Tibial nerve (tissue), 4 donors: ENCODE measurements at regions not wholly inside any gene's neighbourhood (a gene's known extent, or its start where the extent isn't known, plus 50 kb on each side); places are given as distances from the start of the nearest gene placed in this dataset.
"Not testable (repeated sequence)": the region's sequence is repeated elsewhere in the genome, so short reads cannot be mapped to it uniquely, and the experiment has no call there.

Source experiments
- DNase-seq, 2 donors: peaks; one replicate each; pipeline ENCODE4 v3.0.0-alpha.2; 2019; ENCODE audit warnings: low spot score in 2 of 2
- H3K27ac ChIP-seq, 4 donors: fragments of 200-600 bp; sonication (generic) in 3 of 4; one replicate each; pipeline ENCODE4 v1.5.1; 2017 to 2019; ENCODE audit warnings: mild to moderate bottlenecking in 1 of 4
- H3K27me3 ChIP-seq, 2 donors: fragments of 200-600 bp; sonication (generic) in 1 of 2; one replicate each; pipeline versions ENCODE4 v1.5.1 to v1.6.0; 2017 to 2019
- H3K36me3 ChIP-seq, 3 donors: fragments of 200-600 bp; sonication (generic); one replicate each; pipeline ENCODE4 v1.5.1; 2018 to 2019
- H3K4me1 ChIP-seq, 4 donors: fragments of 200-600 bp; sonication (generic) in 3 of 4; one replicate each; pipeline ENCODE4 v1.5.1; 2017 to 2019
- H3K4me3 ChIP-seq, 4 donors: fragments of 200-600 bp; sonication (generic) in 3 of 4; one replicate each; pipeline ENCODE4 v1.5.1; 2017 to 2019; ENCODE audit warnings: mild to moderate bottlenecking in 1 of 4, moderate library complexity in 1 of 4
- H3K9me3 ChIP-seq, 4 donors: fragments of 200-600 bp; sonication (generic) in 3 of 4; one replicate each; pipeline ENCODE4 v1.5.1; 2017 to 2019
- CTCF ChIP-seq, 5 experiments: fragments of 200-600 bp in 3 of 5; fragments of 450-650 bp in 2 of 5; sonication (generic) in 3 of 5; IDR thresholded peaks; one replicate each; pipeline ENCODE4 v1.5.1; 2016 to 2019; ENCODE audit warnings: antibody characterized with exemption in 5 of 5, mild to moderate bottlenecking in 3 of 5, moderate library complexity in 2 of 5
- EP300 ChIP-seq, 2 donors: sonication (generic); formaldehyde crosslinking; IDR thresholded peaks; one replicate each; pipeline ENCODE4 v1.6.1; 2017; ENCODE audit warnings: antibody characterized with exemption in 2 of 2, mild to moderate bottlenecking in 1 of 2
- POLR2A ChIP-seq, 2 donors: fragments of 450-650 bp; IDR thresholded peaks; one replicate each; pipeline ENCODE4 v1.6.1; 2017; ENCODE audit warnings: antibody characterized with exemption in 2 of 2, mild to moderate bottlenecking in 2 of 2, moderate library complexity in 2 of 2
- WGBS, 2 donors: methylation state at CpG; one replicate each; pipeline ENCODE4 v1.1.5; 2018; 5-methylcytosine and 5-hydroxymethylcytosine counted together

DNA sequence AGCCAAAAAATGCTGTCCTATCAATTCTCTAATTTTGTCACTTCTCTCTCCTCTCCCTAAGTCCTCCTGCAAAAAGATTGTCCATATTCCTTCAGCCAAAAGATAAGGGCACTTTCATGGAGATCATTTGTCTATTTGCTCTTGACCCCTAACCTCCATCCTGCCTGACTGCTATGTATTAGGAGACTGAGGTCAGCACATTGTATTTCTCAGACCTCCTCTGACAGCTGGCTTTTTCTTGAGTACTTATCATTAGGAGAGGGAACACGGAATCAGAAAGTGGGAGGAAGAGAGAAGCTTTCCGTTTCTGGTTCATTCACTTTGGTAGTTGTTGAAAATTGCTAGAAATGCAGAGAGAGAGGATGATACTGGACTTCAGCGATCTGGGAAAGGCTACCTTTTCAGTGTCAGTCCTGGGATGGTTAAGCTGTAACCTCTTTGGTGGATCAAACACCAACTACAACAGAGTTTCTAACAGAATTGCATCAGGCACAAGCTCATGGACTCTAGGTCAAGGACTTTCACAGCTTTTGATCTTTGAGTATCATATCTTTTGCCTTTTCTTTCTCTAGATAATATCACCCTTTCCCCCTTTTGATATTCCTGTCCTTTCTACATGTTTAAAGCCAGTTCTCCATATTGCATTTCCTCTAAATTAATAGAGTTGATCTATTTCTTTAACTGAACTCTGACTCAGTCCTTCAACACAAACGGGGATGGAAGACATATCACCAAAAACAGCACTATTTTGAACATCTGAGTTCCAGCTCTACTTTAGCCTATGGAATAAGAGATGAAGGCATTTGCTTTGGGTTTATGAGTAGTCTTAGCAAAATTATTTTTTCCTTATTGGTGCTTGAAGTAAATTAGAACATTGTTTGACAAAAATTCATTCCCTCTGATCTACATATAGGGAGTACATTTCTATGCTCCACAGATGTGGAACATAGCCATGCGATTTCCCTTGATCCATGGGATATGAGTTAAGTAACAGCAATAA lies 63.3 kb upstream of the KYNU start:
- Histone ChIP-seq H3K9me3 (peaks cover 0 to 6% (median 0%) of the 10 kb centered on the region in 4 donors), H3K4me1 (no peaks in the 10 kb centered on the region), H3K27ac (no peak overlapping the region), H3K27me3 (no peaks in the 10 kb centered on the region), H3K4me3 (no peak overlapping the region), H3K36me3 (no peaks in the 10 kb centered on the region)
- no peak for DNase-seq
- WGBS, 2 donors, result 85% methylated on average over 5 of the region's 5 CpGs
- TF ChIP-seq POLR2A (IDR thresholded peaks at IDR 0.05), result no peak

GRCh38 chr2:142811644-142812043 lies 65.8 kb upstream of the KYNU start:
- H3K9me3 ChIP-seq, DNase-seq: not testable (repeated sequence)
- 82 to 90% methylated on average over 4 to 13 of the region's 13 CpGs for WGBS, 2 donors

DNA sequence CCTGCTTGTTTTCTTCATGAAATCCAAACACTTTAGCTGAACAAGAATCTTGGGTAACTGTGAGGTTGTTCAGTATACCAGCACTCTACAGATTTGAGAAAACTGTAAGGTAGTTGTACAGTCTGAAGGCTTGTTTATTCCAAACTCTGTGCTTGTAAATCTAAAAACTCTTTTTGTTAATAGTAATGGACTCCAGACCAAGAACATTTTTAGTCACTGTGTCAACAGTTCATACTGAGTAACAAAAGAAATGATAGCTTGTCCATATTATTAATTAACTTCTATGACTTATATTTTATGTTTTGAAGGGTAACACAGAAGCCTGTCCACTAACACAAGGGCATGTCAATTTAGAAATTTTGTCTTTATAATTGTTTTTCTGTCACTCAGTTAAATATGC lies 72.2 kb upstream of the KYNU start:
- TF ChIP-seq POLR2A (IDR thresholded peaks at IDR 0.05) (no peak), CTCF (IDR thresholded peaks at IDR 0.05) (no peak), EP300 (IDR thresholded peaks at IDR 0.05) (no peak)
- no peaks in the 10 kb centered on the region for H3K9me3 ChIP-seq
- no peak overlapping the region for H3K27ac ChIP-seq
- no peaks in the 10 kb centered on the region for H3K36me3 ChIP-seq
- no peak for DNase-seq
- no peaks in the 10 kb centered on the region for H3K4me1 ChIP-seq
- no peaks in the 10 kb centered on the region for H3K27me3 ChIP-seq
- no peak overlapping the region for H3K4me3 ChIP-seq

More at GRCh38 chr2:142811644-142812043, 65.8 kb upstream of the KYNU start:
- H3K27ac ChIP-seq, H3K4me1 ChIP-seq, H3K27me3 ChIP-seq, H3K36me3 ChIP-seq, H3K4me3 ChIP-seq: not testable (repeated sequence)

GRCh38 chr2:142803158-142803557 lies 74.3 kb upstream of the KYNU start:
- H3K27ac ChIP-seq, result no peak overlapping the region
- H3K4me1 ChIP-seq, result no peaks in the 10 kb centered on the region
- DNase-seq, result no peak
- H3K36me3 ChIP-seq, result no peaks in the 10 kb centered on the region
- TF ChIP-seq POLR2A (IDR thresholded peaks at IDR 0.05) (no peak), CTCF (IDR thresholded peaks at IDR 0.05) (no peak), EP300 (IDR thresholded peaks at IDR 0.05) (no peak)
- no peaks in the 10 kb centered on the region for H3K9me3 ChIP-seq
- H3K27me3 ChIP-seq, result no peaks in the 10 kb centered on the region
- H3K4me3 ChIP-seq, result no peak overlapping the region

DNA sequence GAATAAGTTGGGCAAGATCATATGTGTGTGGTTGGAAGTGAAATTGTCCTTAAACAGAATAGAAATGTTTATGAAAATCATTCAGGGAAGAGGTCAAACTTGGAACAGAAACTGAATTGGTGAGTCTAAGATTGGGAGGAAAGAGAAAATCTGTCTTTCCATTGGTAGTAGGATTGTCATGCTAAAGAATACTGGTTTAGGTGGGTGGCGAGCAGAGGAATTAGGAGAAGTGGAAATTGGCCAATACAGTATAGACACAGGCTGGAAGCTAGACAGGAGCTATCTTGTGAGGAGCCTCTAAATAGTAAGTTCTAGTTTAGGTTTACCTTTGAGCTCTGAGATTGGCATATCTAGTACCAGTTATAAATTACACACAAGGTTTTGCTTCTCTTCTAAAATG lies 80.9 kb upstream of the KYNU start:
- Histone ChIP-seq H3K36me3 (no peaks in the 10 kb centered on the region), H3K4me1 (peaks cover 0 to 4% (median 0%) of the 10 kb centered on the region in 4 donors), H3K27me3 (no peaks in the 10 kb centered on the region), H3K9me3 (peaks cover 0 to 5% (median 0%) of the 10 kb centered on the region in 4 donors), H3K27ac (no peak overlapping the region), H3K4me3 (no peak overlapping the region)
- 80 to 84% methylated on average over 1 of the region's 1 CpG for WGBS, 2 donors
- no peak for DNase-seq
- TF ChIP-seq CTCF (IDR thresholded peaks at IDR 0.05) (no peak), POLR2A (IDR thresholded peaks at IDR 0.05) (no peak), EP300 (IDR thresholded peaks at IDR 0.05) (no peak)

GRCh38 chr2:142796161-142796560 lies 81.3 kb upstream of the KYNU start:
- Histone ChIP-seq H3K4me3 (no peak overlapping the region), H3K36me3 (no peaks in the 10 kb centered on the region), H3K27me3 (no peaks in the 10 kb centered on the region), H3K4me1 (peaks cover 0 to 4% (median 0%) of the 10 kb centered on the region in 4 donors), H3K9me3 (peaks cover 0 to 5% (median 0%) of the 10 kb centered on the region in 4 donors), H3K27ac (no peak overlapping the region)
- WGBS, 2 donors, result 23 to 25% methylated on average over 2 of the region's 2 CpGs
- TF ChIP-seq EP300 (IDR thresholded peaks at IDR 0.05) (no peak), POLR2A (IDR thresholded peaks at IDR 0.05) (no peak), CTCF (IDR thresholded peaks at IDR 0.05) (no peak)
- DNase-seq, result no peak
